ENCODE measurements at regions not wholly inside any gene's neighbourhood (a gene's known extent, or its start where the extent isn't known, plus 50 kb on each side); places are given as distances from the start of the nearest gene placed in this dataset.

DNA sequence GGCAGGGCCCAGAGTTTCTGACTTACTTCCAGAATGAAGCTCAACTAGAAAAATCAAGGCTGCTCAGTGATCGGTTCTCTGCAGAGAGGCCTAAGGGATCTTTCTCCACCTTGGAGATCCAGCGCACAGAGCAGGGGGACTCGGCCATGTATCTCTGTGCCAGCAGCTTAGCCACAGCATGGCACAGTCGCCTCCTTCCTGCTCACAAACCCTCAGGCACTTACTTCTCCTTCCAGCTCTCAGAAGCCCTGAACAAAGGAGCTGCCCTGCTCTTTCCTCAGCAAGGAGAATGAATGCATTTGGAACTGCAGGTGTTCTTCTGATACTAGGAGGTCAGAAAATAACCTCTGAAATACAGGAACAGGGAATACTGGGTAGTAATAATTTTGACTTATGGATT is 219.7 kb upstream of the PRSS1 start:
- ChIA-PET POLR2A (ENCODE audit: unreplicated experiment) (interaction anchor here (0.8 kb wide), 1 partner anchor 32 kb away, joined by 4 read pairs; no protein-coding TSS in a partner anchor), CTCF (interaction anchor here (1.0 kb wide), 1 partner anchor 20 kb away, joined by 3 read pairs; no protein-coding TSS in a partner anchor)
- no peak for DNase-seq
- Histone ChIP-seq H3K4me1 (replicated peaks; ENCODE audit: insufficient read depth) (peaks cover under 1% of the 10 kb centered on the region; the same call in 1 of the 2 replicates), H3K27me3 (ENCODE audit: insufficient read depth, low read depth) (no peaks in the 10 kb centered on the region), H3F3A (ENCODE audit: insufficient read depth, low read depth) (peaks cover 5% of the 10 kb centered on the region; the same call in 1 of the 2 replicates), H3K27ac (no peak overlapping the region), H3K36me3 (ENCODE audit: low read depth) (no peaks in the 10 kb centered on the region), H3K9me2 (ENCODE audit: insufficient read depth) (no peaks in the 10 kb centered on the region), H3K4me2 (no peak overlapping the region), H3K9me3 (ENCODE audit: insufficient read depth, low read depth) (no peaks in the 10 kb centered on the region), H3K4me3 (no peak overlapping the region), H4K20me1 (ENCODE audit: insufficient read depth) (no peaks in the 10 kb centered on the region; the same call in 1 of the 2 replicates), H3K79me2 (ENCODE audit: low read depth) (no peaks in the 10 kb centered on the region), H2AFZ (no peak overlapping the region)
- intact Hi-C loops (cut with micrococcal nuclease; ENCODE audit: unreplicated experiment), result no loop called here
- TF ChIP-seq, protein P1, sequence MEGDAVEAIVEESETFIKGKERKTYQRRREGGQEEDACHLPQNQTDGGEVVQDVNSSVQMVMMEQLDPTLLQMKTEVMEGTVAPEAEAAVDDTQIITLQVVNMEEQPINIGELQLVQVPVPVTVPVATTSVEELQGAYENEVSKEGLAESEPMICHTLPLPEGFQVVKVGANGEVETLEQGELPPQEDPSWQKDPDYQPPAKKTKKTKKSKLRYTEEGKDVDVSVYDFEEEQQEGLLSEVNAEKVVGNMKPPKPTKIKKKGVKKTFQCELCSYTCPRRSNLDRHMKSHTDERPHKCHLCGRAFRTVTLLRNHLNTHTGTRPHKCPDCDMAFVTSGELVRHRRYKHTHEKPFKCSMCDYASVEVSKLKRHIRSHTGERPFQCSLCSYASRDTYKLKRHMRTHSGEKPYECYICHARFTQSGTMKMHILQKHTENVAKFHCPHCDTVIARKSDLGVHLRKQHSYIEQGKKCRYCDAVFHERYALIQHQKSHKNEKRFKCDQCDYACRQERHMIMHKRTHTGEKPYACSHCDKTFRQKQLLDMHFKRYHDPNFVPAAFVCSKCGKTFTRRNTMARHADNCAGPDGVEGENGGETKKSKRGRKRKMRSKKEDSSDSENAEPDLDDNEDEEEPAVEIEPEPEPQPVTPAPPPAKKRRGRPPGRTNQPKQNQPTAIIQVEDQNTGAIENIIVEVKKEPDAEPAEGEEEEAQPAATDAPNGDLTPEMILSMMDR (conservative IDR thresholded peaks at IDR 0.05), result no peak
- TF ChIP-seq EZH2 (IDR thresholded peaks at IDR 0.05; ENCODE audit: low read depth), result no peak
- BruUV-seq (replicated peaks), result no TSS peak

DNA sequence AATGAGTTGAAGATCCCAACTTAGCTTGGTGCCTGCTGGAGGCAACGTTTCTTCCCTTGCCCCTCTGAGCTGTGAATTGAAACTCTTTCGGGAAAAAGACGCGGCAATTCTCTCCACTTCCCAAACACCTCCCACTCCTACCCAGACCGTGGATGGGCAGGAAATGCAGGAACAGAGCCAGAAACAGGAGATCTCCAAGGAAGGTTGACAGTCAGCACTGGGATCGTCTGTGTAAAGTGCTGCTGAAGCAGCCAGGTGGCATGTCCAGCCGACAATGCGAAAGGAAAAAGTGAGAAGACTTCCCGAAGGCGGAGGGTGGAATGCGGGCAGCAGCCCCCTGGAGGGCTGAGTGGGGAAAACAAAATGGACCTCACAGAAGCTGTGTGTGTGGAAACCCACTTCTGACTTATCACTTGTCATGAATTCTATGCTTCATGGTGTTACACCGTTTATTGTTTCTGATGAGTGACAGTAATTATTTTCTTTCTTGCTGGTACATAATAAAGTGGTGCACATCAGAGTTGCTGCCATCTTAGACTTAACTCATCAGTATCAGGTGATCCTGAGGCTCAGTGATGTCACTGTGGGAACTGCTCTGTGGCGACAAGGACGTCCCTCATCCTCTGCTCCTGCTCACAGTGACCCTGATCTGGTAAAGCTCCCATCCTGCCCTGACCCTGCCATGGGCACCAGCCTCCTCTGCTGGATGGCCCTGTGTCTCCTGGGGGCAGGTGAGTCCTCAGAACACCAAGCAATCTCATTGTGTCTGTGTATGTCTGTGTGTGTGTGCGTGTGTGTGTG is 220.5 kb upstream of the PRSS1 start:
- DNase-seq, result no peak
- H3K9me3 ChIP-seq (ENCODE audit: insufficient read depth, low read depth), result no peaks in the 10 kb centered on the region
- H3K79me2 ChIP-seq (ENCODE audit: low read depth), result no peaks in the 10 kb centered on the region
- CTCF ChIA-PET, result interaction anchor here (0.6 kb wide), 1 partner anchor 67 kb away, joined by 3 read pairs; no protein-coding TSS in a partner anchor
- no peaks in the 10 kb centered on the region for H3F3A ChIP-seq (ENCODE audit: insufficient read depth, low read depth)
- no peaks in the 10 kb centered on the region for H3K27me3 ChIP-seq (ENCODE audit: insufficient read depth, low read depth)
- no peak overlapping the region for H3K4me3 ChIP-seq
- H3K27ac ChIP-seq, result no peak overlapping the region
- no peak overlapping the region for H2AFZ ChIP-seq
- TF ChIP-seq EZH2 (IDR thresholded peaks at IDR 0.05; ENCODE audit: low read depth), result no peak
- TF ChIP-seq, protein P1 (conservative IDR thresholded peaks at IDR 0.05), result no peak
- no peak overlapping the region for H3K4me2 ChIP-seq
- no peaks in the 10 kb centered on the region for H3K36me3 ChIP-seq (ENCODE audit: low read depth)
- POLR2A ChIA-PET (ENCODE audit: unreplicated experiment), result interaction anchor here (0.7 kb wide), 1 partner anchor 269 kb away, joined by 7 read pairs; no protein-coding TSS in a partner anchor
- intact Hi-C loops (cut with micrococcal nuclease; ENCODE audit: unreplicated experiment), result no loop called here
- H3K4me1 ChIP-seq (replicated peaks; ENCODE audit: insufficient read depth), result no peaks in the 10 kb centered on the region
- H4K20me1 ChIP-seq (ENCODE audit: insufficient read depth), result no peaks in the 10 kb centered on the region; the same call in 1 of the 2 replicates
- no TSS peak for BruUV-seq (replicated peaks)
- no peaks in the 10 kb centered on the region for H3K9me2 ChIP-seq (ENCODE audit: insufficient read depth)

DNA sequence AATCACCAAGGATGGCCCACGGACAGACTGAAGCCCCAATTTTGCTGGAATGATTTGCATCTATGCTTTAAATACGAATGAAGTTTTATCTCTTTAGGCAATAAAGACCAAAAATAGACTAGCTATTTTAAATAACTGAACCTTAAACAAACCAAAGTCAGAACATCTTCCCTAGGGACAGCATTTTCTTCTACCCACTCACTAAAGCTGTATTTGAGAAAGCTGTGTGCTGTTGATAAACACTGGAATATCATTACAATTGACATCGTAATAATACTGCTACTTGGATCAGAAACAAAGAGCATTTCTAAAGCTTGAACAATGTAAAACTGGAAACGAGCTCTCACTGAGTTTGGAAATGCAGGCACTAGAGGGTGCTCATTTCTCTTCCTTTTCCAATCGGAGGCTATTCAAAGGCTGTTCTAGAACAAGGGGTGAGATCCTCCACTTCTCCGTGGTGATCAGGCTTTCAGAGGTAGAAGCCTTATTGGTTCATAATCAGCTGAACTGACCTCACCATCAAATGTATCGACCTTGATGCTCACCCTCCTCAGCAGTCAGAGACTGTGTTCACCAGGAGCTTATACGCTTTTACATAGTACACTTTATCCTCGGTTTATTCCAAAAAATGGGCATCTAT is 225.3 kb upstream of the PRSS1 start:
- no peaks in the 10 kb centered on the region for H4K20me1 ChIP-seq (ENCODE audit: insufficient read depth)
- no peak overlapping the region for H3K4me2 ChIP-seq
- BruUV-seq (replicated peaks), result no TSS peak
- no peaks in the 10 kb centered on the region for H3K79me2 ChIP-seq (ENCODE audit: low read depth)
- TF ChIP-seq, protein P1 (conservative IDR thresholded peaks at IDR 0.05), result no peak
- no peak for TF ChIP-seq EZH2 (IDR thresholded peaks at IDR 0.05; ENCODE audit: low read depth)
- no peaks in the 10 kb centered on the region for H3K9me3 ChIP-seq (ENCODE audit: insufficient read depth, low read depth)
- no peak overlapping the region for H2AFZ ChIP-seq
- H3K36me3 ChIP-seq (ENCODE audit: low read depth), result no peaks in the 10 kb centered on the region
- no peaks in the 10 kb centered on the region for H3K27me3 ChIP-seq (ENCODE audit: insufficient read depth, low read depth)
- no peaks in the 10 kb centered on the region for H3K9me2 ChIP-seq (ENCODE audit: insufficient read depth)
- DNase-seq, result no peak
- ChIA-PET POLR2A (ENCODE audit: unreplicated experiment) (no interaction called here), CTCF (interaction anchor here (1.1 to 1.3 kb wide), 3 partner anchors 8 to 108 kb away, joined by 3 to 4 read pairs (median 3); no protein-coding TSS in a partner anchor)
- intact Hi-C loops (cut with micrococcal nuclease; ENCODE audit: unreplicated experiment), result no loop called here
- no peaks in the 10 kb centered on the region for H3K4me1 ChIP-seq (replicated peaks; ENCODE audit: insufficient read depth)
- no peak overlapping the region for H3K4me3 ChIP-seq
- H3K27ac ChIP-seq, result no peak overlapping the region
- H3F3A ChIP-seq (ENCODE audit: insufficient read depth, low read depth), result no peaks in the 10 kb centered on the region

Measured in PC-9 (cell line).